ENCODE measurements at regions not wholly inside any gene's neighbourhood (a gene's known extent, or its start where the extent isn't known, plus 50 kb on each side); places are given as distances from the start of the nearest gene placed in this dataset.
"Not testable (repeated sequence)": the region's sequence is repeated elsewhere in the genome, so short reads cannot be mapped to it uniquely, and the experiment has no call there.

- DNase-seq, result no peak
These were observed 784.2 kb upstream of the RIOK2 start for GRCh38 chr5:97967292-97967691.

GRCh38 chr5:97968346-97968745, 785.3 kb upstream of the RIOK2 start:
- no peak for DNase-seq

GRCh38 chr5:97979740-97980139, 793.7 kb upstream of the RGMB start:
- no peak for DNase-seq

GRCh38 chr5:97980291-97980690, 793.2 kb upstream of the RGMB start:
- no peak for DNase-seq

- no peak for DNase-seq
These were observed 787.4 kb upstream of the RGMB start for GRCh38 chr5:97986069-97986468.

GRCh38 chr5:97991236-97991635, 782.2 kb upstream of the RGMB start:
- DNase-seq, result no peak

- peak; percentile 34 to 91 for DNase-seq
These were observed 774.5 kb upstream of the RGMB start for GRCh38 chr5:97998941-97999340.

- DNase-seq, result no peak
These were observed 769.0 kb upstream of the RGMB start for GRCh38 chr5:98004463-98004862.

- no peak for DNase-seq
These were observed 756.7 kb upstream of the RGMB start for GRCh38 chr5:98016771-98017170.

GRCh38 chr5:98030273-98030672, 743.2 kb upstream of the RGMB start:
- not testable (repeated sequence) for DNase-seq

- not testable (repeated sequence) for DNase-seq
These were observed 742.4 kb upstream of the RGMB start for GRCh38 chr5:98031036-98031435.

- DNase-seq, result no peak
These were observed 742.0 kb upstream of the RGMB start for GRCh38 chr5:98031496-98031895.

GRCh38 chr5:98031926-98032325, 741.5 kb upstream of the RGMB start:
- DNase-seq, result no peak

GRCh38 chr5:98041661-98042060, 731.8 kb upstream of the RGMB start:
- no peak for DNase-seq

GRCh38 chr5:98042521-98042920, 730.9 kb upstream of the RGMB start:
- DNase-seq, result no peak

- no peak for DNase-seq
These were observed 730.5 kb upstream of the RGMB start for GRCh38 chr5:98042961-98043360.

- DNase-seq, result no peak
These were observed 722.9 kb upstream of the RGMB start for GRCh38 chr5:98050583-98050982.

- DNase-seq, result no peak
These were observed 720.3 kb upstream of the RGMB start for GRCh38 chr5:98053170-98053569.

GRCh38 chr5:98060148-98060547, 713.3 kb upstream of the RGMB start:
- no peak for DNase-seq

GRCh38 chr5:98064118-98064685, 709.3 kb upstream of the RGMB start:
- DNase-seq, result peak in 1 of 2 donors; percentile 0

- DNase-seq, result no peak
These were observed 708.1 kb upstream of the RGMB start for GRCh38 chr5:98065261-98065909.

GRCh38 chr5:98066910-98067309, 706.6 kb upstream of the RGMB start:
- DNase-seq, result no peak

GRCh38 chr5:98069876-98070512, 703.5 kb upstream of the RGMB start:
- no peak for DNase-seq

- no peak for DNase-seq
These were observed 700.5 kb upstream of the RGMB start for GRCh38 chr5:98072921-98073320.

GRCh38 chr5:98076501-98076900, 697.0 kb upstream of the RGMB start:
- no peak for DNase-seq

All from hippocampal formation (tissue), 2 donors.